Stimulated activated memory B cell treated with anti-CD40 and anti-IgM and Interleukin-4, amounts not matched to agents 10 μg/mL and 1 μg/mL and 100 μg/mL, for 72 hours (primary cell): ENCODE measurements at regions not wholly inside any gene's neighbourhood (a gene's known extent, or its start where the extent isn't known, plus 50 kb on each side); places are given as distances from the start of the nearest gene placed in this dataset.
A peak's percentile ranks its signal among the peaks of the same experiment; 100 is the strongest.

ENCODE experiments used
- ATAC-seq: fragments of 150-1000 bp; cut with Tn5 transposase; 2 replicates; pipeline ENCODE4 v1.10.0; 2021
- H3K27ac Mint-ChIP-seq: one replicate; pipeline ENCODE4 v1.8.0; 2022; ENCODE audit warnings: mild to moderate bottlenecking, mixed read lengths
- H3K27me3 Mint-ChIP-seq: one replicate; pipeline ENCODE4 v1.8.0; 2022; ENCODE audit warnings: mixed read lengths
- H3K36me3 Mint-ChIP-seq: one replicate; pipeline ENCODE4 v1.8.0; 2022; ENCODE audit warnings: mixed read lengths
- H3K4me1 Mint-ChIP-seq: one replicate; pipeline ENCODE4 v1.8.0; 2022; ENCODE audit warnings: mixed read lengths
- H3K4me3 Mint-ChIP-seq: one replicate; pipeline ENCODE4 v1.8.0; 2022; ENCODE audit warnings: mild to moderate bottlenecking, moderate library complexity, mixed read lengths
- H3K9me3 Mint-ChIP-seq: one replicate; pipeline ENCODE4 v1.8.0; 2022; ENCODE audit warnings: mixed read lengths

- ATAC-seq, result no peak
- H3K4me1 Mint-ChIP-seq, result peaks cover 9% of the 10 kb centered on the region
Measured at GRCh38 chr2:144219979-144220378, 299.9 kb downstream of the ZEB2 start.

GRCh38 chr2:144217853-144218633, 301.9 kb downstream of the ZEB2 start:
- Mint-ChIP-seq H3K36me3 (no peaks in the 10 kb centered on the region), H3K27ac (no peak overlapping the region), H3K4me3 (no peak overlapping the region), H3K9me3 (no peaks in the 10 kb centered on the region), H3K4me1 (peaks cover 22% of the 10 kb centered on the region), H3K27me3 (no peaks in the 10 kb centered on the region)
- no peak for ATAC-seq

More at GRCh38 chr2:144219979-144220378, 299.9 kb downstream of the ZEB2 start:
- H3K36me3 Mint-ChIP-seq, result no peaks in the 10 kb centered on the region
- no peak overlapping the region for H3K4me3 Mint-ChIP-seq
- no peaks in the 10 kb centered on the region for H3K27me3 Mint-ChIP-seq
- H3K9me3 Mint-ChIP-seq, result no peaks in the 10 kb centered on the region
- no peak overlapping the region for H3K27ac Mint-ChIP-seq

GRCh38 chr2:144215701-144216675, 303.9 kb downstream of the ZEB2 start:
- no peak for ATAC-seq
- Mint-ChIP-seq H3K4me3 (no peak overlapping the region), H3K27me3 (no peaks in the 10 kb centered on the region), H3K4me1 (peaks cover 22% of the 10 kb centered on the region), H3K36me3 (peaks cover 4% of the 10 kb centered on the region), H3K9me3 (no peaks in the 10 kb centered on the region), H3K27ac (peak overlapping the region; percentile 66)

- no peaks in the 10 kb centered on the region for H3K9me3 Mint-ChIP-seq
- H3K4me3 Mint-ChIP-seq, result no peak overlapping the region
- H3K4me1 Mint-ChIP-seq, result peaks cover 22% of the 10 kb centered on the region
- H3K27me3 Mint-ChIP-seq, result no peaks in the 10 kb centered on the region
- H3K27ac Mint-ChIP-seq, result no peak overlapping the region
- no peak for ATAC-seq
- peaks cover 7% of the 10 kb centered on the region for H3K36me3 Mint-ChIP-seq
Measured at GRCh38 chr2:144215207-144215606, 304.7 kb downstream of the ZEB2 start.

GRCh38 chr2:144213797-144214196, 306.1 kb downstream of the ZEB2 start:
- H3K27ac Mint-ChIP-seq, result peak overlapping the region; percentile 51
- peaks cover 22% of the 10 kb centered on the region for H3K4me1 Mint-ChIP-seq
- peak; percentile 71 for ATAC-seq
- no peaks in the 10 kb centered on the region for H3K9me3 Mint-ChIP-seq
- peak overlapping the region; percentile 34 for H3K4me3 Mint-ChIP-seq
- H3K36me3 Mint-ChIP-seq, result peaks cover 7% of the 10 kb centered on the region
- no peaks in the 10 kb centered on the region for H3K27me3 Mint-ChIP-seq

GRCh38 chr2:144211826-144212225, 308.1 kb downstream of the ZEB2 start:
- Mint-ChIP-seq H3K4me3 (no peak overlapping the region), H3K27me3 (no peaks in the 10 kb centered on the region), H3K4me1 (peaks cover 22% of the 10 kb centered on the region), H3K36me3 (peaks cover 16% of the 10 kb centered on the region), H3K27ac (no peak overlapping the region), H3K9me3 (no peaks in the 10 kb centered on the region)
- ATAC-seq, result no peak

GRCh38 chr2:144211065-144211464, 308.9 kb downstream of the ZEB2 start:
- Mint-ChIP-seq H3K9me3 (no peaks in the 10 kb centered on the region), H3K4me1 (peaks cover 18% of the 10 kb centered on the region), H3K27ac (no peak overlapping the region), H3K36me3 (peaks cover 16% of the 10 kb centered on the region), H3K4me3 (no peak overlapping the region), H3K27me3 (no peaks in the 10 kb centered on the region)
- no peak for ATAC-seq

GRCh38 chr2:144210076-144210475, 309.8 kb downstream of the ZEB2 start:
- ATAC-seq, result no peak
- Mint-ChIP-seq H3K4me1 (peaks cover 12% of the 10 kb centered on the region), H3K36me3 (peaks cover 16% of the 10 kb centered on the region), H3K4me3 (no peak overlapping the region), H3K27me3 (no peaks in the 10 kb centered on the region), H3K9me3 (no peaks in the 10 kb centered on the region), H3K27ac (no peak overlapping the region)

- H3K9me3 Mint-ChIP-seq, result no peaks in the 10 kb centered on the region
- no peak overlapping the region for H3K27ac Mint-ChIP-seq
Measured at GRCh38 chr2:144208924-144209323, 311.0 kb downstream of the ZEB2 start.

GRCh38 chr2:144206019-144206418, 313.9 kb downstream of the ZEB2 start:
- Mint-ChIP-seq H3K36me3 (peaks cover 35% of the 10 kb centered on the region), H3K4me3 (no peak overlapping the region)

More at GRCh38 chr2:144208924-144209323, 311.0 kb downstream of the ZEB2 start:
- Mint-ChIP-seq H3K4me3 (no peak overlapping the region), H3K27me3 (no peaks in the 10 kb centered on the region), H3K4me1 (peaks cover 6% of the 10 kb centered on the region), H3K36me3 (peaks cover 22% of the 10 kb centered on the region)
- no peak for ATAC-seq

GRCh38 chr2:144201868-144202468, 318.0 kb downstream of the ZEB2 start:
- no peaks in the 10 kb centered on the region for H3K4me1 Mint-ChIP-seq
- peaks cover 44% of the 10 kb centered on the region for H3K36me3 Mint-ChIP-seq
- H3K27ac Mint-ChIP-seq, result no peak overlapping the region
- ATAC-seq, result no peak
- H3K4me3 Mint-ChIP-seq, result no peak overlapping the region
- peaks cover 3% of the 10 kb centered on the region for H3K9me3 Mint-ChIP-seq
- H3K27me3 Mint-ChIP-seq, result no peaks in the 10 kb centered on the region

More at GRCh38 chr2:144206019-144206418, 313.9 kb downstream of the ZEB2 start:
- Mint-ChIP-seq H3K9me3 (peaks cover 3% of the 10 kb centered on the region), H3K27ac (no peak overlapping the region), H3K27me3 (no peaks in the 10 kb centered on the region), H3K4me1 (no peaks in the 10 kb centered on the region)
- ATAC-seq, result no peak

- Mint-ChIP-seq H3K4me1 (no peaks in the 10 kb centered on the region), H3K27me3 (no peaks in the 10 kb centered on the region), H3K9me3 (peaks cover 3% of the 10 kb centered on the region), H3K4me3 (no peak overlapping the region), H3K36me3 (peaks cover 48% of the 10 kb centered on the region), H3K27ac (no peak overlapping the region)
- no peak for ATAC-seq
Measured at GRCh38 chr2:144201126-144201525, 318.8 kb downstream of the ZEB2 start.

GRCh38 chr2:144198116-144198515, 321.8 kb downstream of the ZEB2 start:
- no peak overlapping the region for H3K27ac Mint-ChIP-seq
- H3K36me3 Mint-ChIP-seq, result peaks cover 39% of the 10 kb centered on the region
- no peak for ATAC-seq
- H3K4me3 Mint-ChIP-seq, result no peak overlapping the region
- no peaks in the 10 kb centered on the region for H3K27me3 Mint-ChIP-seq
- H3K4me1 Mint-ChIP-seq, result peaks cover 7% of the 10 kb centered on the region
- H3K9me3 Mint-ChIP-seq, result peaks cover 3% of the 10 kb centered on the region

GRCh38 chr2:144194326-144195071, 325.4 kb downstream of the ZEB2 start:
- Mint-ChIP-seq H3K4me3 (no peak overlapping the region), H3K4me1 (peaks cover 7% of the 10 kb centered on the region), H3K9me3 (no peaks in the 10 kb centered on the region), H3K27me3 (no peaks in the 10 kb centered on the region), H3K36me3 (peaks cover 20% of the 10 kb centered on the region), H3K27ac (no peak overlapping the region)
- ATAC-seq, result no peak
